ENCODE measurements at regions not wholly inside any gene's neighbourhood (a gene's known extent, or its start where the extent isn't known, plus 50 kb on each side); places are given as distances from the start of the nearest gene placed in this dataset.

DNA sequence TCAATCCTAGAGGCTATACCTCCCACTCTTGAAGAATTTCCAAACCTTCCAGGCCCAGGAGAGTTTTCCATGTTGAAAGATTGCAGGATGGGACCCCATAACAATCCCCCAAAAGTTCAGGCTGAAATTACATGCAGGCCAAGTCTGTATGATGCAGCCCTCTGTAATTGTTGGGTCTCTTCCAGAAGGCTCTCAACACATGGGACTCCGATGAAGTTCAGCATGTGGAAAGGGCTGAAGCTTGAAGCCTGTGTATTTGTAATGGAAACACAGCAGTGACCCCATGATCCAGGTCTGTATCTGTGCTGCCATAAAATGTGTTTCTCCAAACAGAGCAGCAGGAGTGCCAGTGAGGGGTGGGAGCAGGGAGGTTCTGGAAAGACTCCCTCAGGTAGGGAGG is 202.5 kb upstream of the LYPLAL1 start:
- H3K4me3 ChIP-seq (ENCODE audit: low read length): no peak overlapping the region
- DNase-seq (ENCODE audit: low read depth): no peak
- no peak for TF ChIP-seq CTCF (conservative IDR thresholded peaks at IDR 0.05; ENCODE audit: low read depth, low read length)

- no peak for DNase-seq (ENCODE audit: low read depth)
- H3K4me3 ChIP-seq (ENCODE audit: low read length): no peak overlapping the region
- no peak for TF ChIP-seq CTCF (conservative IDR thresholded peaks at IDR 0.05; ENCODE audit: low read depth, low read length)
Measured at GRCh38 chr1:218980881-218981280, 192.8 kb upstream of the LYPLAL1 start.

DNA sequence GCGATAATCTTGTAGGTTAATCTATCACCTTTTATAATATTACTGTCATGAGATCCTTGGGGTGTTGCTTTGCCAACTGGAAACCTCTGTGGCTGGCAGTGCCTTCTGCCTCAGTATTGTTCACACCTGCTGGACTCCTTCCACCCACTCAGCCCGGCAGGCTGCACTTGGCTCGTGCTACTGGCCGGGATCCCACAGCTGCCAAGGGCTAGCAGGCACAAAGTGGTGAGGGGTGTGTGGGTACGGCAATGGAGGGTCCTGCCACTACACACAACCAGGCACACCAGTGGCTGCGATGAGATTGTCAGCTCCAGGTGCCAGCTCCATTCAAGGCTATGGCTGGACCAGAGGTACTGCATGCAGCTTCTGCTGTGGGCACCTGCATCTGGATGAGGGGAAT is 191.2 kb upstream of the LYPLAL1 start:
- no peak for TF ChIP-seq CTCF (conservative IDR thresholded peaks at IDR 0.05; ENCODE audit: low read depth, low read length)
- no peak overlapping the region for H3K4me3 ChIP-seq (ENCODE audit: low read length)
- no peak for DNase-seq (ENCODE audit: low read depth)

DNA sequence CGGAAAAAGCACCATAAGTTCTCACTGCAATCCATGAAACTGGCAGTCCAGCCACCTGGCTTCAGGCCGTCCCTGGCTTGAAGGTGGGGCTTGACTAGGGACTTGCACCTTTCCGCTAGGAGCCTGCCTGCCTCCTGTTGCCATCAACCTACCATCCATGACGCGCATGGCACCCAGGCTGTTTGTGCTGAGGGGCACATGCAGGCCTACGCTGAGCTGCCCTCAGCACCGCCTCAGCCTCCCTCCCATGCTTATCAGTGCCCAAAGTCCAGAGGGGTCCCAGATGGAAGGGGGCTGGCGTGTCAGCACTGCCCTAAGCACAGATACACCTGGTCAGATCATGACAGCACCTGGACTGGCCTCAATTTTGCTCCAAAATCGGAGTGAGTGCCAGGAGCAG is 190.2 kb upstream of the LYPLAL1 start:
- H3K4me3 ChIP-seq (ENCODE audit: low read length): no peak overlapping the region
- DNase-seq (ENCODE audit: low read depth): no peak
- TF ChIP-seq CTCF (conservative IDR thresholded peaks at IDR 0.05; ENCODE audit: low read depth, low read length): no peak

GRCh38 chr1:218983848-218984247 is 189.8 kb upstream of the LYPLAL1 start:
- TF ChIP-seq CTCF (conservative IDR thresholded peaks at IDR 0.05; ENCODE audit: low read depth, low read length): peak; percentile 31
- H3K4me3 ChIP-seq (ENCODE audit: low read length): no peak overlapping the region
- no peak for DNase-seq (ENCODE audit: low read depth)

- no peak for TF ChIP-seq CTCF (conservative IDR thresholded peaks at IDR 0.05; ENCODE audit: low read depth, low read length)
- H3K4me3 ChIP-seq (ENCODE audit: low read length): no peak overlapping the region
- no peak for DNase-seq (ENCODE audit: low read depth)
Measured at GRCh38 chr1:218985424-218985984, 188.2 kb upstream of the LYPLAL1 start.

GRCh38 chr1:218986816-218987215 is 186.9 kb upstream of the LYPLAL1 start:
- no peak overlapping the region for H3K4me3 ChIP-seq (ENCODE audit: low read length)
- no peak for TF ChIP-seq CTCF (conservative IDR thresholded peaks at IDR 0.05; ENCODE audit: low read depth, low read length)
- DNase-seq (ENCODE audit: low read depth): no peak
